Retinal pigment epithelial cell (primary cell): ENCODE measurements at regions not wholly inside any gene's neighbourhood (a gene's known extent, or its start where the extent isn't known, plus 50 kb on each side); places are given as distances from the start of the nearest gene placed in this dataset.

Experiments
- DNase-seq: peaks from one replicate; pipeline ENCODE4 v3.0.0-alpha.2; 2010; ENCODE audit warnings: low read depth
- H3K4me3 ChIP-seq: 2 replicates; pipeline ENCODE4 v1.5.1; 2011; ENCODE audit warnings: mild to moderate bottlenecking, low read length, control low read depth, moderate library complexity
- TF ChIP-seq, protein P1 (sequence below): conservative IDR thresholded peaks from 2 replicates; pipeline ENCODE4 v1.5.1; 2011; ENCODE audit warnings: low read depth, low read length, control low read depth, inconsistent platforms

- no peak overlapping the region for H3K4me3 ChIP-seq
- TF ChIP-seq, protein P1, sequence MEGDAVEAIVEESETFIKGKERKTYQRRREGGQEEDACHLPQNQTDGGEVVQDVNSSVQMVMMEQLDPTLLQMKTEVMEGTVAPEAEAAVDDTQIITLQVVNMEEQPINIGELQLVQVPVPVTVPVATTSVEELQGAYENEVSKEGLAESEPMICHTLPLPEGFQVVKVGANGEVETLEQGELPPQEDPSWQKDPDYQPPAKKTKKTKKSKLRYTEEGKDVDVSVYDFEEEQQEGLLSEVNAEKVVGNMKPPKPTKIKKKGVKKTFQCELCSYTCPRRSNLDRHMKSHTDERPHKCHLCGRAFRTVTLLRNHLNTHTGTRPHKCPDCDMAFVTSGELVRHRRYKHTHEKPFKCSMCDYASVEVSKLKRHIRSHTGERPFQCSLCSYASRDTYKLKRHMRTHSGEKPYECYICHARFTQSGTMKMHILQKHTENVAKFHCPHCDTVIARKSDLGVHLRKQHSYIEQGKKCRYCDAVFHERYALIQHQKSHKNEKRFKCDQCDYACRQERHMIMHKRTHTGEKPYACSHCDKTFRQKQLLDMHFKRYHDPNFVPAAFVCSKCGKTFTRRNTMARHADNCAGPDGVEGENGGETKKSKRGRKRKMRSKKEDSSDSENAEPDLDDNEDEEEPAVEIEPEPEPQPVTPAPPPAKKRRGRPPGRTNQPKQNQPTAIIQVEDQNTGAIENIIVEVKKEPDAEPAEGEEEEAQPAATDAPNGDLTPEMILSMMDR, result no peak
- DNase-seq, result no peak
Observed at GRCh38 chr3:99586701-99587100, 51.7 kb upstream of the COL8A1 start.

- H3K4me3 ChIP-seq, result no peak overlapping the region
- no peak for DNase-seq
- TF ChIP-seq, protein P1, result no peak
Observed at GRCh38 chr3:99579965-99580364, 58.4 kb upstream of the COL8A1 start.

DNA sequence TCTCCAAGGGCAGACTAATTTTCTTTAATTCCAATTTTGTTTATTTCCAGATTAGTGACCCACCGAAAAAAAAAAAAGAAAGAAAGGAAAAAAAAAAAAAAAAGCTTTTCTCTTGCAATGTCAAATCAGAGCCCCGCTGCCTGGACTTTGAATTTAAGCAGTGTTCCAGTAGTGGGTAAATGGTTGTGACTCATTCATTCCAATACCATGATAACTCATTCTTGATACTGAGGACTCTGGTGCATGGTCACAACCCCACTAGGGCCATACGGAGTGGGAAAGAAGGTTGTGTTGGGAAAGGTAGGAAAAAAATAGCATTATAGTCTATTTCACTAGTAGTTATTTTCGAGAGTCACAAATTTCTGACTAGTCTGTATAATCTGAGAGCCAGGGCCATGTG is 59.1 kb upstream of the COL8A1 start:
- no peak overlapping the region for H3K4me3 ChIP-seq
- TF ChIP-seq, protein P1, result no peak
- DNase-seq, result no peak

DNA sequence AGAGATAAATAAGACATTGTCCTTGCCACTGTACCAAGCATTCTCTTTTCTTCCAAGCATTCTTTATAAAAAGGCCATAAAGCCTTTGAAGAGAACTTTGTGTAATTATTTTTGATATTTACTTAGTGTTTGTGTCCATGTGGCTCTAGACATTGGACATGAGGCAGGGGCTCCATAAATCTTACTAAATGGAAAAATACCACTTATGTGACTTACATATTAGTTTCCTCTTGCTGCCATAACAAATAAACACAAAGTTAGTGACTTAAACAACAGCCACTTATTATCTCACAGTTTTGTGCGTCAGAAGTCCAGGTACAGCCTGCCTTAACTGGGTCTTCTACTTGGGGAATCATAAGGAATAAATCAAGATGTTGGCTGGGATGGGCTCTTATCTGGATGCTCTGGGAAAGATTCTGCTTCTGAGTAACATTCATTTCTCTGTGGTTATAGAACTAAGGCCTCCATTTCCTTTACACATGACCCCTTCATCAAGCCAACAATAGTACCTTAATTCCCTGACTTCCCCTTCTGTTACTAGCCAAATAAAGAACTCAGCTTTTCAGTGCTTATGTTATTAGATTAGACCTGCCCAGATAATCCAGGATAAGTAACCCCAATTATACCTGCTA is 59.9 kb upstream of the COL8A1 start:
- TF ChIP-seq, protein P1, result no peak

GRCh38 chr3:99576904-99577559 is 61.4 kb upstream of the COL8A1 start:
- TF ChIP-seq, protein P1, result no peak
- no peak for DNase-seq
- H3K4me3 ChIP-seq, result no peak overlapping the region

More for the DNA sequence above, 59.9 kb upstream of the COL8A1 start:
- no peak overlapping the region for H3K4me3 ChIP-seq
- DNase-seq, result peak; percentile 48

DNA sequence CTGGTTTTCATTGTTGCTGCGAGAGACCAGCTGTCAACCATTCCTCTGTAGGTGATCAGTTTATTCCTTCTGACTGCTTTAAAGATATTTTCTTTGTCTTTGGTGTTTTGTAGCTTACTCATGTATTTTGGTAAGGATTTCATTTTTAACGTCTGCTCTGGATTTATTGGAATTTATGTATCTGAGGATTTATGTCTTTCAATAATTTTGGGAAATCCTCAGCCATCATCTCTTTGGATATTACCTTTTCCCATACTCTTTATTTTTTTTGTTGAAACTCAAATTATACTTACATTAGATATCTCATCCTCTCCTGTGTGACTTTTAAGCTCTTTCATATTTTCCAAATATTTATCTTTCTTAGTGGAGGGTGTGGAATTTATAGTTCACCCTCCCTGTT is 62.7 kb upstream of the COL8A1 start:
- TF ChIP-seq, protein P1, result no peak
- DNase-seq, result no peak
- H3K4me3 ChIP-seq, result no peak overlapping the region

- no peak overlapping the region for H3K4me3 ChIP-seq
- no peak for DNase-seq
- TF ChIP-seq, protein P1, result no peak
Observed at GRCh38 chr3:99570061-99570460, 68.3 kb upstream of the COL8A1 start.
